ENCODE measurements at regions not wholly inside any gene's neighbourhood (a gene's known extent, or its start where the extent isn't known, plus 50 kb on each side); places are given as distances from the start of the nearest gene placed in this dataset.
"Not testable (repeated sequence)": the region's sequence is repeated elsewhere in the genome, so short reads cannot be mapped to it uniquely, and the experiment has no call there.

- no peaks in the 10 kb centered on the region for H3K79me2 ChIP-seq
- no peak overlapping the region for H3K27ac ChIP-seq
- H3K4me3 ChIP-seq (ENCODE audit: low read depth, low read length) = no peak overlapping the region
- H2AFZ ChIP-seq = no peak overlapping the region
- H3K27me3 ChIP-seq (ENCODE audit: control insufficient read depth, insufficient read depth, low read length) = no peaks in the 10 kb centered on the region
- no peak for TF ChIP-seq CTCF (IDR thresholded peaks at IDR 0.05)
- no peaks in the 10 kb centered on the region for H3K9me3 ChIP-seq (ENCODE audit: control insufficient read depth, low read length)
- H3K4me2 ChIP-seq (ENCODE audit: low read length) = no peak overlapping the region
- no peak overlapping the region for H3K9ac ChIP-seq
- no peaks in the 10 kb centered on the region for H3K36me3 ChIP-seq (ENCODE audit: control insufficient read depth, insufficient read depth, low read length)
- no peaks in the 10 kb centered on the region for H3K4me1 ChIP-seq
Measured at GRCh38 chr13:81247711-81248110, 906.8 kb upstream of the SPRY2 start.

GRCh38 chr13:81246556-81246955 lies 905.6 kb upstream of the SPRY2 start:
- no peak for TF ChIP-seq CTCF (IDR thresholded peaks at IDR 0.05)
- Histone ChIP-seq H3K79me2 (no peaks in the 10 kb centered on the region), H3K36me3 (ENCODE audit: control insufficient read depth, insufficient read depth, low read length) (no peaks in the 10 kb centered on the region), H3K4me3 (ENCODE audit: low read depth, low read length) (no peak overlapping the region), H2AFZ (no peak overlapping the region), H3K27ac (no peak overlapping the region), H3K4me1 (no peaks in the 10 kb centered on the region), H3K9ac (no peak overlapping the region), H3K9me3 (ENCODE audit: control insufficient read depth, low read length) (no peaks in the 10 kb centered on the region), H3K4me2 (ENCODE audit: low read length) (no peak overlapping the region), H3K27me3 (ENCODE audit: control insufficient read depth, insufficient read depth, low read length) (no peaks in the 10 kb centered on the region)

- H3K36me3 ChIP-seq (ENCODE audit: control insufficient read depth, insufficient read depth, low read length) = no peaks in the 10 kb centered on the region
- H2AFZ ChIP-seq = no peak overlapping the region
- H3K79me2 ChIP-seq = no peaks in the 10 kb centered on the region
- TF ChIP-seq CTCF (IDR thresholded peaks at IDR 0.05) = no peak
- no peaks in the 10 kb centered on the region for H3K4me1 ChIP-seq
- H3K27me3 ChIP-seq (ENCODE audit: control insufficient read depth, insufficient read depth, low read length) = no peaks in the 10 kb centered on the region
- H3K27ac ChIP-seq = no peak overlapping the region
- no peak overlapping the region for H3K9ac ChIP-seq
- H3K4me3 ChIP-seq (ENCODE audit: low read depth, low read length) = no peak overlapping the region
- H3K9me3 ChIP-seq (ENCODE audit: control insufficient read depth, low read length) = no peaks in the 10 kb centered on the region
- no peak overlapping the region for H3K4me2 ChIP-seq (ENCODE audit: low read length)
Measured at GRCh38 chr13:81244011-81244410, 903.1 kb upstream of the SPRY2 start.

- Histone ChIP-seq H2AFZ (no peak overlapping the region), H3K27ac (no peak overlapping the region), H3K4me1 (no peaks in the 10 kb centered on the region), H3K79me2 (no peaks in the 10 kb centered on the region), H3K36me3 (ENCODE audit: control insufficient read depth, insufficient read depth, low read length) (no peaks in the 10 kb centered on the region), H3K9ac (no peak overlapping the region), H3K4me3 (ENCODE audit: low read depth, low read length) (no peak overlapping the region), H3K4me2 (ENCODE audit: low read length) (no peak overlapping the region), H3K27me3 (ENCODE audit: control insufficient read depth, insufficient read depth, low read length) (no peaks in the 10 kb centered on the region), H3K9me3 (ENCODE audit: control insufficient read depth, low read length) (no peaks in the 10 kb centered on the region)
- TF ChIP-seq CTCF (IDR thresholded peaks at IDR 0.05) = no peak
Measured at GRCh38 chr13:81230386-81230785, 889.5 kb upstream of the SPRY2 start.

GRCh38 chr13:81226830-81227229 lies 885.9 kb upstream of the SPRY2 start:
- not testable (repeated sequence) for H3K27me3 ChIP-seq (ENCODE audit: control insufficient read depth, insufficient read depth, low read length); H3K27ac ChIP-seq; H3K4me3 ChIP-seq (ENCODE audit: low read depth, low read length); H3K9me3 ChIP-seq (ENCODE audit: control insufficient read depth, low read length); H3K36me3 ChIP-seq (ENCODE audit: control insufficient read depth, insufficient read depth, low read length); H3K9ac ChIP-seq; H2AFZ ChIP-seq; H3K79me2 ChIP-seq; H3K4me1 ChIP-seq; H3K4me2 ChIP-seq (ENCODE audit: low read length)
